T-helper 2 cell treated with Interferon-gamma antibody and Interleukin-4, amounts not matched to agents 5 μg/mL and 100 μg/mL, for 36 hours (primary cell): ENCODE measurements at regions not wholly inside any gene's neighbourhood (a gene's known extent, or its start where the extent isn't known, plus 50 kb on each side); places are given as distances from the start of the nearest gene placed in this dataset.
"Not testable (repeated sequence)": the region's sequence is repeated elsewhere in the genome, so short reads cannot be mapped to it uniquely, and the experiment has no call there.

Experiments
- DNase-seq: peaks from one replicate; pipeline ENCODE4 v3.0.0; 2021; ENCODE audit warnings: low spot score
- H3K27ac Mint-ChIP-seq: one replicate; pipeline ENCODE4 v1.8.0; 2021; ENCODE audit warnings: mild to moderate bottlenecking, mixed read lengths
- H3K27me3 Mint-ChIP-seq: one replicate; pipeline ENCODE4 v1.8.0; 2021; ENCODE audit warnings: low read depth, mixed read lengths
- H3K36me3 Mint-ChIP-seq: one replicate; pipeline ENCODE4 v1.8.0; 2021; ENCODE audit warnings: low read depth, mixed read lengths
- H3K4me1 Mint-ChIP-seq: one replicate; pipeline ENCODE4 v1.8.0; 2021; ENCODE audit warnings: low read depth, mixed read lengths
- H3K4me3 Mint-ChIP-seq: one replicate; pipeline ENCODE4 v1.8.0; 2022; ENCODE audit warnings: mild to moderate bottlenecking, moderate library complexity, mixed read lengths
- H3K9me3 Mint-ChIP-seq: one replicate; pipeline ENCODE4 v1.8.0; 2021; ENCODE audit warnings: mixed read lengths

GRCh38 chr4:31005037-31005436 lies 284.9 kb downstream of the PCDH7 start:
- H3K4me3 Mint-ChIP-seq, result no peak overlapping the region
- DNase-seq, result no peak
- no peak overlapping the region for H3K27ac Mint-ChIP-seq
- H3K36me3 Mint-ChIP-seq, result no peaks in the 10 kb centered on the region
- H3K27me3 Mint-ChIP-seq, result no peaks in the 10 kb centered on the region
- no peaks in the 10 kb centered on the region for H3K4me1 Mint-ChIP-seq
- peaks cover 12% of the 10 kb centered on the region for H3K9me3 Mint-ChIP-seq

- peaks cover 12% of the 10 kb centered on the region for H3K9me3 Mint-ChIP-seq
- no peak for DNase-seq
- no peaks in the 10 kb centered on the region for H3K4me1 Mint-ChIP-seq
- no peak overlapping the region for H3K4me3 Mint-ChIP-seq
- no peaks in the 10 kb centered on the region for H3K27me3 Mint-ChIP-seq
- no peaks in the 10 kb centered on the region for H3K36me3 Mint-ChIP-seq
- no peak overlapping the region for H3K27ac Mint-ChIP-seq
Measured at GRCh38 chr4:31007858-31008257, 287.7 kb downstream of the PCDH7 start.

DNA sequence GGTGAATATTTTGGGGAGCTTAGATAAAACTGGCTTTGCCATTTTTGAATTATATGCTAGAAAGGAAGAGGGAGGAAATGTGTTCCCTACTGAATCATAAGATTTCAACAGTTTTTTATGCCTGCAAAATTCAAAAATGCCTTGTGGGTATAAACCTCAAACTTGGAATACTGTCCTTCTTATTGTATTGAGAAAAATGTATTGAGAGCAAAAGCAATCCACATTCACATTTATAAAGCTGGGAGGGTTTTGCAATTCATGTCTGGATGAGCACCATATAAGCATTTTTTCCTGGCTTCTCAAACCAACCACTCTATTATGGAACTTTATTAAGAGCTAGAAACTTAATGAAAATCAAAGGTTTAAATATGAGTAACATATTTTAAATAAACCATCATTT lies 289.8 kb downstream of the PCDH7 start:
- no peak for DNase-seq
- no peaks in the 10 kb centered on the region for H3K27me3 Mint-ChIP-seq
- no peak overlapping the region for H3K4me3 Mint-ChIP-seq
- peaks cover 2% of the 10 kb centered on the region for H3K9me3 Mint-ChIP-seq
- H3K27ac Mint-ChIP-seq, result no peak overlapping the region
- no peaks in the 10 kb centered on the region for H3K36me3 Mint-ChIP-seq
- no peaks in the 10 kb centered on the region for H3K4me1 Mint-ChIP-seq

DNA sequence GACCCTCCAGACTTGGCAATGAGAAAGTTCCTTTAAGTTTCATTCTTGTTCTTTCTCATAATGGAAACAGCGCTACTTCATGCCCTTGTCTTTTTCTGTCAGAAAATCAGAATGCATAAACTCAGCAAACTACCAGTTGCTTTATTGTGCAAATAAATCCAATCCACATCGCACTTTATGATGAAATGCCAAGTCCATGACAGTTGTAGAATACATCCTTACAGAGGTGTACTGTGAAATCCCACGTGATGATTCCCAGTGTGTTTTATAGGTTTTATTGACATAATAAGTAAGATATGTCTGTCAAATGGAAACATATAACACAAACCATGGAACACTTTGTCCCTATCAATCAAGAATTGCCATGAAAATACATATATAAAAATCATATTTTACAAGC lies 295.0 kb downstream of the PCDH7 start:
- no peak overlapping the region for H3K4me3 Mint-ChIP-seq
- no peaks in the 10 kb centered on the region for H3K27me3 Mint-ChIP-seq
- no peak for DNase-seq
- H3K36me3 Mint-ChIP-seq, result no peaks in the 10 kb centered on the region
- no peak overlapping the region for H3K27ac Mint-ChIP-seq
- peaks cover under 1% of the 10 kb centered on the region for H3K9me3 Mint-ChIP-seq
- no peaks in the 10 kb centered on the region for H3K4me1 Mint-ChIP-seq

DNA sequence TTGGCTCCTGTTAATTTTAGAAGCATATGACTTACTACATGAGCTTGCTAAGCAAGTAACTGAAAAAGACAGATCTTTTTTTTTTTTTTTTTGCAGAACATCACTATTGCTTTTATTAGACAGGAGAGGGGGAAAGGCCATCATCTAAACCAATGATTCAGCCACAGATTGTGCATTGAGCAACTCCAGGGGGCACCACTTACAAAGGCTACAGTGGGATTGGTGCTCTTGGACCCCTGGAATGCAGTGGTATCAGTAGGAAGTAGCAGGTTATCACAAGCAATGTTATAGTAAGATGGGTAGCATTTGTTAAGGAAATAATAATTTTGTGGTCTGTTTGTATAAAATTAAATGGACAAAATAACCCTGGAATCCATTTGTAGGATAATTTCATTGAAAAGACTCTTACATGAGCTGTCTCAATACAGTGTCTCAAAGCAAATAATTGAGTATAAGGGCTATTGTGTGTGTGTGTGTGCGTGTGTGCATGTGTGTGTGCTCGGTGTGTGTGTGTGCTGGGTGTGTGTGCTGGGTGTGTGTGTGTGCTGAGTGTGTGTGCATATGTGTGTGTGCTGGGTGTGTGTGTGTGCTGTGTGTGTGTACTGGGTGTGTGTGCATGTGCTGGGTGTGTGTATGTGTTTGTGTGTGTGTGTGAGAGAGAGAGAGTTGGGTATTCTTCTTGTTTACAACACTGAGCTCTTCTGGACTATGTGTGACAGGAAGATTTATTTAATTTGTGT lies 296.3 kb downstream of the PCDH7 start:
- Mint-ChIP-seq H3K9me3 (peaks cover 4% of the 10 kb centered on the region), H3K4me1 (no peaks in the 10 kb centered on the region), H3K27ac (no peak overlapping the region), H3K27me3 (no peaks in the 10 kb centered on the region), H3K4me3 (no peak overlapping the region), H3K36me3 (no peaks in the 10 kb centered on the region)
- DNase-seq, result no peak

GRCh38 chr4:31020363-31020762 lies 300.2 kb downstream of the PCDH7 start:
- no peaks in the 10 kb centered on the region for H3K27me3 Mint-ChIP-seq
- H3K4me3 Mint-ChIP-seq, result no peak overlapping the region
- H3K36me3 Mint-ChIP-seq, result no peaks in the 10 kb centered on the region
- no peaks in the 10 kb centered on the region for H3K4me1 Mint-ChIP-seq
- no peak overlapping the region for H3K27ac Mint-ChIP-seq
- H3K9me3 Mint-ChIP-seq, result peaks cover 12% of the 10 kb centered on the region
- DNase-seq, result no peak

- no peak overlapping the region for H3K4me3 Mint-ChIP-seq
- no peak overlapping the region for H3K27ac Mint-ChIP-seq
- peaks cover 13% of the 10 kb centered on the region for H3K9me3 Mint-ChIP-seq
- no peaks in the 10 kb centered on the region for H3K27me3 Mint-ChIP-seq
- H3K36me3 Mint-ChIP-seq, result no peaks in the 10 kb centered on the region
- no peaks in the 10 kb centered on the region for H3K4me1 Mint-ChIP-seq
- no peak for DNase-seq
Measured at GRCh38 chr4:31021008-31021407, 300.8 kb downstream of the PCDH7 start.

- H3K36me3 Mint-ChIP-seq, result no peaks in the 10 kb centered on the region
Measured at GRCh38 chr4:31022702-31023101, 302.5 kb downstream of the PCDH7 start.

GRCh38 chr4:31023109-31023508 lies 302.9 kb downstream of the PCDH7 start:
- no peak for DNase-seq
- Mint-ChIP-seq H3K27ac (no peak overlapping the region), H3K4me1 (no peaks in the 10 kb centered on the region), H3K9me3 (peaks cover 13% of the 10 kb centered on the region), H3K27me3 (no peaks in the 10 kb centered on the region), H3K4me3 (no peak overlapping the region), H3K36me3 (no peaks in the 10 kb centered on the region)

More at GRCh38 chr4:31022702-31023101, 302.5 kb downstream of the PCDH7 start:
- Mint-ChIP-seq H3K4me1 (no peaks in the 10 kb centered on the region), H3K9me3 (peaks cover 13% of the 10 kb centered on the region), H3K27me3 (no peaks in the 10 kb centered on the region), H3K4me3 (no peak overlapping the region), H3K27ac (no peak overlapping the region)
- DNase-seq, result no peak

GRCh38 chr4:31023742-31024141 lies 303.6 kb downstream of the PCDH7 start:
- Mint-ChIP-seq H3K4me1 (no peaks in the 10 kb centered on the region), H3K27me3 (no peaks in the 10 kb centered on the region), H3K27ac (no peak overlapping the region), H3K36me3 (no peaks in the 10 kb centered on the region), H3K4me3 (no peak overlapping the region), H3K9me3 (peaks cover 13% of the 10 kb centered on the region)
- DNase-seq, result no peak

DNA sequence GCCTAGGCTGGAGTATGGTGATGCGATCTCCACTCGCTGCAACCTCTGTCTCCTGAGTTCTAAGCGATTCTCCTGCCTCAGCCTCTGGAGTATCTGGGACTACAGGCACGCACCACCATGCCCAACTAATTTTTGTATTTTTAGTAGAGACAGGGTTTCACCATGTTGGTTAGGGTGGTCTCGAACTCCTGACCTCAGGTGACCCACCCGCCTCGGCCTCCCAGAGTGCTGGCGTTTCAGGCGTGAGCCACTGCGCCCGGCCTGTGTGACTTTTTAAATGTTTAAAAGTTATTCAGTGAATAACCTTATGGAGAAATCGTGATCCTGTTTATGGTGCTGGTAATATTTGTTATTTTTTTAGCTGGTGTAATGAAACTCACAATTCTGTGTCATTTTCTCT lies 304.6 kb downstream of the PCDH7 start:
- H3K27ac Mint-ChIP-seq, H3K27me3 Mint-ChIP-seq: not testable (repeated sequence)
- peaks cover 13% of the 10 kb centered on the region for H3K9me3 Mint-ChIP-seq

DNA sequence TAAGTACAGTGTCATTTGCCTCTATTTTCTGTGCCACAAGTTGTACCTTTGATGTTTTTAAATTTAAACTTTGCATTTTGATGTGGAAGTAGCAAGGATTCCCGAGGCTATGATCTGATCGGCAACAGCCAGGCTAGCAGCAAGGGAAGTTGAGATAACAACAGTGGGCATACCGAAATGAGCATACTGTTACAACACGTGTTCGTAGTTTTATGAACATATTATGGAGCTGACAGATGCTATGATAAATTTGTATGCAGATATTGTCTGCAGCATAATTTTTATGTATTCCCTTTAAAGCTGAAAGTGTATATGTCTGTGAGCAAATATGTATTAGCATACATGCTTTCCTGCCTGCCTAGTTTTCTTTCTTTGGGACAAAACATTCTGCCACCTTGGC lies 306.1 kb downstream of the PCDH7 start:
- H3K27me3 Mint-ChIP-seq, result no peaks in the 10 kb centered on the region
- H3K4me3 Mint-ChIP-seq, result no peak overlapping the region
- no peak for DNase-seq
- no peaks in the 10 kb centered on the region for H3K36me3 Mint-ChIP-seq
- no peaks in the 10 kb centered on the region for H3K4me1 Mint-ChIP-seq
- peaks cover 19% of the 10 kb centered on the region for H3K9me3 Mint-ChIP-seq
- H3K27ac Mint-ChIP-seq, result no peak overlapping the region

More for the DNA sequence above, 304.6 kb downstream of the PCDH7 start:
- DNase-seq, H3K4me3 Mint-ChIP-seq, H3K4me1 Mint-ChIP-seq, H3K36me3 Mint-ChIP-seq: not testable (repeated sequence)

DNA sequence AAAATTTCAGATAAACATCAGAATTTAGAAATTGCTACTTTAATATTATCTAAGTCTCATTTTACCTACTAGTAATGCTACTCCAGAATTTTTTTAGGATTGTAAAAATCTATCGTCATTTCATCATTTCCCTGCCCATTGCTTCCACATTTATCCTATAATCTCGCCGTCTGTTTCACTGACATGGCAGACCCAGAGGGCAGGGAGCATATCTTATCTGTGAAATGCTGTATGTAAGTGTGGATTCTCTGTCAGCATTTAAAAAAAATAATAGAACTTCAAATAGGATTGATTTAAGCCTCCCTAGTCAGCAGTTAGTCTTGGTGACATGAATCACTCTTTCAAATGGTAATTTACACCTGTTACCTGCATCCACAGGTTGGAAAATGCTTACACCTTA lies 314.4 kb downstream of the PCDH7 start:
- H3K36me3 Mint-ChIP-seq, result no peaks in the 10 kb centered on the region
- H3K27ac Mint-ChIP-seq, result no peak overlapping the region
- no peaks in the 10 kb centered on the region for H3K27me3 Mint-ChIP-seq
- no peak for DNase-seq
- no peaks in the 10 kb centered on the region for H3K4me1 Mint-ChIP-seq
- H3K4me3 Mint-ChIP-seq, result no peak overlapping the region
- peaks cover 15% of the 10 kb centered on the region for H3K9me3 Mint-ChIP-seq

DNA sequence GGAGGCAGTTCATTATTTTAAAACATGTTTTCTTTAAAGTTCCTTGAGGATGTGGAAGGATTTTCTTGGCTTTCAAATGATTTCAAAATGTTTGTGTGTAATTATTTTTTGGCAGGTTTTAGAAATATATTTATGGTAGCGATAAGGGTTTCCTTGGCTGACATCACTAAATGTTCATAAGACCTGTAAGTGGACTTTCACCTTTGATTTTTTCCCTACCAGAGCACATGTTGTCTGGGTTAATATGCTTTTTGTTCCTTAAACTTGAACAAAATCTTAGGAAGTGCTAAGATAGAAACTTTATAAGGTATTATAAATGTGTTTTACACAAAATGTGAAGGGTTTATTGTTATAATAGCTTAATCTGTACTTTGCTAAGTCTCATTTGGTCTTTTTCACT lies 315.6 kb downstream of the PCDH7 start:
- H3K27me3 Mint-ChIP-seq, result no peaks in the 10 kb centered on the region
- DNase-seq, result no peak
- H3K36me3 Mint-ChIP-seq, result no peaks in the 10 kb centered on the region
- no peak overlapping the region for H3K27ac Mint-ChIP-seq
- H3K4me3 Mint-ChIP-seq, result no peak overlapping the region
- no peaks in the 10 kb centered on the region for H3K4me1 Mint-ChIP-seq
- peaks cover 10% of the 10 kb centered on the region for H3K9me3 Mint-ChIP-seq

DNA sequence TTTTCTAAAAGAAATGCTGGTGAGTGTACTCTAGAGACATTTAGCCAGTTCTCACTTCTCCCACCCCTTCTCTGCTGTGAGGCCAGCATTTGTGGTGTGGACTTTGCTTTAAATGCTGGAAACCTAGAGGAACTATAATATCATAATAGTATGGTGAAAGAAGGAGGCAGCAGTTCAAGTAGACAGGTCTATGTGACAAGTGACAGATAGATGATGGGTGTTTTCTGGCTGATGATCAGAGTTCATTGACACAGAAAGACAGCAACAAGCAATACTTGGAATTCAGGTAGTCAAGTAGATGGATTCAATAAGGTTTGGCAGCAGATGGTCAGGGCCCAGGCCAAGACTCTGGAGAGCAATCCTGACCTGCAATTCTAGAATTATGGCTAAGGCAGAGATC lies 317.5 kb downstream of the PCDH7 start:
- Mint-ChIP-seq H3K9me3 (peaks cover 4% of the 10 kb centered on the region), H3K27ac (no peak overlapping the region), H3K4me1 (no peaks in the 10 kb centered on the region), H3K4me3 (no peak overlapping the region), H3K36me3 (no peaks in the 10 kb centered on the region), H3K27me3 (no peaks in the 10 kb centered on the region)
- no peak for DNase-seq
